HCT116 (cell line): ENCODE measurements at regions not wholly inside any gene's neighbourhood (a gene's known extent, or its start where the extent isn't known, plus 50 kb on each side); places are given as distances from the start of the nearest gene placed in this dataset.

Source experiments
- ATAC-seq: fragments of 200-7000 bp; cut with Tn5 transposase; 2 replicates; pipeline ENCODE4 v1.9.1; 2020; ENCODE audit warnings: mild to moderate bottlenecking, moderate library complexity
- BruUV-seq: library from RNA; stranded (reverse); fragments of 400-500 nt; replicated peaks from 2 replicates; lab custom pipeline; 2021; lab: Mats Ljungman, UMichigan
- CTCF ChIA-PET: fragments of 300-600 bp; sonication (Branson Sonifier 250); formaldehyde crosslinking; loops from one replicate; lab custom pipeline; 2021; ENCODE audit warnings: antibody characterized with exemption; lab: Charles Lee
- POLR2A ChIA-PET: fragments of 300-600, 350-600 bp; sonication (Branson Sonifier 250); formaldehyde crosslinking; loops from one replicate; lab custom pipeline; 2021; ENCODE audit warnings: antibody characterized with exemption; lab: Charles Lee
- RAD21 ChIA-PET, 2 experiments: fragments of 300-600 bp; sonication (Branson Sonifier 250); formaldehyde crosslinking; loops; one replicate each; lab custom pipeline; 2023; ENCODE audit warnings: low total read pairs in 2 of 2; ENCODE audit not compliant: uncharacterized antibody in 2 of 2, unreplicated experiment in 2 of 2, low non-redundant PET in 1 of 2; lab: Charles Lee
- DNase-seq: peaks from one replicate; pipeline ENCODE4 v3.0.0-alpha.2; 2010; ENCODE audit warnings: low read depth, low spot score
- H2AFZ ChIP-seq: fragments of 200-600 bp; shearing (Covaris generic), sonication (generic); 2 replicates; pipeline ENCODE4 v1.6.1; 2017; ENCODE audit warnings: low read depth, mixed run types, mixed read lengths, antibody characterized with exemption, low read length; ENCODE audit not compliant: poor library complexity, severe bottlenecking
- H3K27ac ChIP-seq: 2 replicates; pipeline ENCODE4 v1.5.1; 2012; ENCODE audit warnings: low read depth, low read length
- H3K27me3 ChIP-seq: fragments of 200-600 bp; sonication (generic); 2 replicates; pipeline ENCODE4 v1.6.1; 2016; ENCODE audit warnings: mixed run types, low read length, mixed read lengths; ENCODE audit not compliant: insufficient read depth
- H3K36me3 ChIP-seq, 2 experiments: fragments of 200-500 bp in 1 of 2; fragments of 200-600 bp in 1 of 2; sonication (Bioruptor generic) in 1 of 2; sonication (generic) in 1 of 2; 2 replicates each; pipeline versions ENCODE4 v1.5.1 to v1.6.1; 2014 to 2016; ENCODE audit warnings: low read length in 2 of 2, inconsistent platforms in 1 of 2, mixed read lengths in 1 of 2, mixed run types in 1 of 2; ENCODE audit not compliant: insufficient read depth in 2 of 2, control insufficient read depth in 1 of 2
- H3K4me1 ChIP-seq, 2 experiments: fragments of 200-600 bp in 1 of 2; sonication (generic) in 1 of 2; 2 replicates each; pipeline versions ENCODE4 v1.5.1 to v1.6.1; 2012 to 2017; ENCODE audit warnings: low read length in 2 of 2, inconsistent platforms in 1 of 2, mild to moderate bottlenecking in 1 of 2, mixed read lengths in 1 of 2, mixed run types in 1 of 2, moderate library complexity in 1 of 2; ENCODE audit not compliant: insufficient read depth in 2 of 2, control insufficient read depth in 1 of 2
- H3K4me2 ChIP-seq: fragments of 200-600 bp; sonication (generic); 2 replicates; pipeline ENCODE4 v1.6.1; 2017; ENCODE audit warnings: mixed run types, low read length, mixed read lengths
- H3K4me3 ChIP-seq, 2 experiments: fragments of 200-600 bp in 1 of 2; sonication (generic) in 1 of 2; replicated peaks in 1 of 2; 2 replicates each; pipeline ENCODE4 v1.5.1; 2011 to 2016; ENCODE audit warnings: low read length in 2 of 2, control low read depth in 1 of 2, low read depth in 1 of 2, mild to moderate bottlenecking in 1 of 2, mixed read lengths in 1 of 2, mixed run types in 1 of 2
- H3K79me2 ChIP-seq: fragments of 200-600 bp; sonication (generic); 2 replicates; pipeline ENCODE4 v1.6.1; 2017; ENCODE audit warnings: mild to moderate bottlenecking, mixed run types, low read length, moderate library complexity, mixed read lengths; ENCODE audit not compliant: insufficient read depth
- H3K9ac ChIP-seq: fragments of 200-600 bp; sonication (generic); 2 replicates; pipeline ENCODE4 v1.6.1; 2016; ENCODE audit warnings: low read length, mixed read lengths
- H3K9me2 ChIP-seq: fragments of 200-600 bp; sonication (generic), shearing (Covaris generic); 2 replicates; pipeline ENCODE4 v1.6.1; 2017; ENCODE audit warnings: mixed run types, mild to moderate bottlenecking, moderate library complexity; ENCODE audit not compliant: insufficient read depth
- H3K9me3 ChIP-seq, 2 experiments: fragments of 200-500 bp in 1 of 2; fragments of 200-600 bp in 1 of 2; sonication (Bioruptor generic) in 1 of 2; sonication (generic) in 1 of 2; 2 replicates each; pipeline ENCODE4 v1.6.1; 2014 to 2017; ENCODE audit warnings: low read length in 2 of 2, mixed read lengths in 2 of 2, inconsistent platforms in 1 of 2, low read depth in 1 of 2, mild to moderate bottlenecking in 1 of 2, mixed run types in 1 of 2, moderate library complexity in 1 of 2; ENCODE audit not compliant: control insufficient read depth in 1 of 2, insufficient read depth in 1 of 2
- H4K20me1 ChIP-seq: fragments of 200-600 bp; sonication (generic), shearing (Covaris generic); 2 replicates; pipeline ENCODE4 v1.6.1; 2017; ENCODE audit warnings: mixed run types, mild to moderate bottlenecking, moderate library complexity; ENCODE audit not compliant: insufficient read depth
- FOSL1 ChIP-seq: IDR thresholded peaks from 2 replicates; pipeline ENCODE4 v1.6.1; 2012; ENCODE audit warnings: low read depth
- POLR2AphosphoS5 ChIP-seq: IDR thresholded peaks from 2 replicates; pipeline ENCODE4 v1.6.1; 2011; ENCODE audit warnings: mild to moderate bottlenecking, low read depth, low read length, moderate library complexity
- SIN3A ChIP-seq: IDR thresholded peaks from 2 replicates; pipeline ENCODE4 v1.6.1; 2012; ENCODE audit warnings: low read depth
- intact Hi-C: fragments of 100-400 bp; cut with micrococcal nuclease; formaldehyde crosslinking; loops from 2 replicates; pipeline ENCODE4 v1.10.0; 2022
- TF ChIP-seq, protein P1 (sequence below): IDR thresholded peaks from 2 replicates; pipeline ENCODE4 v1.6.1; 2012; ENCODE audit warnings: low read depth
- TF ChIP-seq, protein P2 (sequence below): IDR thresholded peaks from 2 replicates; pipeline ENCODE4 v1.6.1; 2011; ENCODE audit warnings: mild to moderate bottlenecking, low read length, moderate library complexity; ENCODE audit not compliant: insufficient replicate concordance; ENCODE audit errors: extremely low read depth
- TF ChIP-seq, protein P3 (sequence below): IDR thresholded peaks from 2 replicates; pipeline ENCODE4 v1.6.1; 2012

DNA sequence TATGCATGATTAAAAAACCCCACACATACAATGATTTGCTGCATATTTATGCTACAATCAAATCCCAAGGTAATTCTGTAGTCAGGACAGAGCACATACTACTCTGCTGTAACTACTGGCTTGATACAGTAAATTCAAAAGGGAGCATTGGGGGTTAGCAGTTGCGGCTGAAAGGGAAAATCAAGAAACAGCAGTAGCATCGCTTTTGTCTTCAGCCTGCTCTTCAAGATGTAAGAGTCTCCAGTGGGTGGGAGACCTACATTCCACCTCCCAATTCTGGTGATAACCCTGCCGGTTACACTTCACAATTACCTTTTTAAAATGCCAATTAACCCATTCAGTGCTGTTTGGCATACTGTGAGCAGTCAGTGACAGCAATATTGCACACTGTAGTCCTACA lies 259.4 kb downstream of the NR2F2 start:
- H3K27ac ChIP-seq = no peak overlapping the region
- ATAC-seq (no peak), DNase-seq (no peak)
- H3K9ac ChIP-seq = no peak overlapping the region
- no peaks in the 10 kb centered on the region for H3K36me3 ChIP-seq
- H3K4me1 ChIP-seq = no peaks in the 10 kb centered on the region
- no peak overlapping the region for H3K4me3 ChIP-seq
- no peak overlapping the region for H2AFZ ChIP-seq
- no peaks in the 10 kb centered on the region for H3K9me3 ChIP-seq
- POLR2A ChIA-PET = no interaction called here
- TF ChIP-seq, protein P1, sequence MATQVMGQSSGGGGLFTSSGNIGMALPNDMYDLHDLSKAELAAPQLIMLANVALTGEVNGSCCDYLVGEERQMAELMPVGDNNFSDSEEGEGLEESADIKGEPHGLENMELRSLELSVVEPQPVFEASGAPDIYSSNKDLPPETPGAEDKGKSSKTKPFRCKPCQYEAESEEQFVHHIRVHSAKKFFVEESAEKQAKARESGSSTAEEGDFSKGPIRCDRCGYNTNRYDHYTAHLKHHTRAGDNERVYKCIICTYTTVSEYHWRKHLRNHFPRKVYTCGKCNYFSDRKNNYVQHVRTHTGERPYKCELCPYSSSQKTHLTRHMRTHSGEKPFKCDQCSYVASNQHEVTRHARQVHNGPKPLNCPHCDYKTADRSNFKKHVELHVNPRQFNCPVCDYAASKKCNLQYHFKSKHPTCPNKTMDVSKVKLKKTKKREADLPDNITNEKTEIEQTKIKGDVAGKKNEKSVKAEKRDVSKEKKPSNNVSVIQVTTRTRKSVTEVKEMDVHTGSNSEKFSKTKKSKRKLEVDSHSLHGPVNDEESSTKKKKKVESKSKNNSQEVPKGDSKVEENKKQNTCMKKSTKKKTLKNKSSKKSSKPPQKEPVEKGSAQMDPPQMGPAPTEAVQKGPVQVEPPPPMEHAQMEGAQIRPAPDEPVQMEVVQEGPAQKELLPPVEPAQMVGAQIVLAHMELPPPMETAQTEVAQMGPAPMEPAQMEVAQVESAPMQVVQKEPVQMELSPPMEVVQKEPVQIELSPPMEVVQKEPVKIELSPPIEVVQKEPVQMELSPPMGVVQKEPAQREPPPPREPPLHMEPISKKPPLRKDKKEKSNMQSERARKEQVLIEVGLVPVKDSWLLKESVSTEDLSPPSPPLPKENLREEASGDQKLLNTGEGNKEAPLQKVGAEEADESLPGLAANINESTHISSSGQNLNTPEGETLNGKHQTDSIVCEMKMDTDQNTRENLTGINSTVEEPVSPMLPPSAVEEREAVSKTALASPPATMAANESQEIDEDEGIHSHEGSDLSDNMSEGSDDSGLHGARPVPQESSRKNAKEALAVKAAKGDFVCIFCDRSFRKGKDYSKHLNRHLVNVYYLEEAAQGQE = no peak
- TF ChIP-seq, protein P2, sequence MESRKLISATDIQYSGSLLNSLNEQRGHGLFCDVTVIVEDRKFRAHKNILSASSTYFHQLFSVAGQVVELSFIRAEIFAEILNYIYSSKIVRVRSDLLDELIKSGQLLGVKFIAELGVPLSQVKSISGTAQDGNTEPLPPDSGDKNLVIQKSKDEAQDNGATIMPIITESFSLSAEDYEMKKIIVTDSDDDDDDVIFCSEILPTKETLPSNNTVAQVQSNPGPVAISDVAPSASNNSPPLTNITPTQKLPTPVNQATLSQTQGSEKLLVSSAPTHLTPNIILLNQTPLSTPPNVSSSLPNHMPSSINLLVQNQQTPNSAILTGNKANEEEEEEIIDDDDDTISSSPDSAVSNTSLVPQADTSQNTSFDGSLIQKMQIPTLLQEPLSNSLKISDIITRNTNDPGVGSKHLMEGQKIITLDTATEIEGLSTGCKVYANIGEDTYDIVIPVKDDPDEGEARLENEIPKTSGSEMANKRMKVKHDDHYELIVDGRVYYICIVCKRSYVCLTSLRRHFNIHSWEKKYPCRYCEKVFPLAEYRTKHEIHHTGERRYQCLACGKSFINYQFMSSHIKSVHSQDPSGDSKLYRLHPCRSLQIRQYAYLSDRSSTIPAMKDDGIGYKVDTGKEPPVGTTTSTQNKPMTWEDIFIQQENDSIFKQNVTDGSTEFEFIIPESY = no peak
- no peak for TF ChIP-seq FOSL1
- no peak for TF ChIP-seq POLR2AphosphoS5
- TF ChIP-seq SIN3A = no peak
- TF ChIP-seq, protein P3, sequence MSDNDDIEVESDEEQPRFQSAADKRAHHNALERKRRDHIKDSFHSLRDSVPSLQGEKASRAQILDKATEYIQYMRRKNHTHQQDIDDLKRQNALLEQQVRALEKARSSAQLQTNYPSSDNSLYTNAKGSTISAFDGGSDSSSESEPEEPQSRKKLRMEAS = no peak
- peaks cover 86% of the 10 kb centered on the region for H3K27me3 ChIP-seq
- no peaks in the 10 kb centered on the region for H3K79me2 ChIP-seq
- no peaks in the 10 kb centered on the region for H4K20me1 ChIP-seq
- RAD21 ChIA-PET = no interaction called here
- H3K9me2 ChIP-seq = no peaks in the 10 kb centered on the region
- intact Hi-C loops = loop anchor here (2.0 to 10.0 kb wide), 3 partner anchors 263 to 1335 kb away; no protein-coding TSS in a partner anchor
- CTCF ChIA-PET = no interaction called here
- H3K4me2 ChIP-seq = no peak overlapping the region
- BruUV-seq = no TSS peak
